HUES6 (cell line): ENCODE measurements at regions not wholly inside any gene's neighbourhood (a gene's known extent, or its start where the extent isn't known, plus 50 kb on each side); places are given as distances from the start of the nearest gene placed in this dataset.
"Not testable (repeated sequence)": the region's sequence is repeated elsewhere in the genome, so short reads cannot be mapped to it uniquely, and the experiment has no call there.

Experiments used
- H3K27ac ChIP-seq: 2 replicates; pipeline ENCODE4 v1.7.0; 2013; ENCODE audit warnings: low read depth, mild to moderate bottlenecking, low read length, inconsistent platforms
- H3K27me3 ChIP-seq: 2 replicates; pipeline ENCODE4 v1.6.1; 2013; ENCODE audit warnings: low read length; ENCODE audit not compliant: control insufficient read depth, insufficient read depth
- H3K36me3 ChIP-seq: 2 replicates; pipeline ENCODE4 v1.6.1; 2013; ENCODE audit warnings: low read length; ENCODE audit not compliant: control insufficient read depth, insufficient read depth
- H3K4me1 ChIP-seq: 2 replicates; pipeline ENCODE4 v1.6.1; 2013; ENCODE audit warnings: low read length; ENCODE audit not compliant: control insufficient read depth, insufficient read depth
- H3K4me3 ChIP-seq: 2 replicates; pipeline ENCODE4 v1.5.1; 2013; ENCODE audit warnings: low read depth, low read length
- H3K9ac ChIP-seq: one replicate; pipeline ENCODE4 v1.6.1; 2013; ENCODE audit warnings: mild to moderate bottlenecking, low read length
- H3K9me3 ChIP-seq: 2 replicates; pipeline ENCODE4 v1.6.1; 2013; ENCODE audit warnings: low read depth, low read length; ENCODE audit not compliant: control insufficient read depth, insufficient read depth

DNA sequence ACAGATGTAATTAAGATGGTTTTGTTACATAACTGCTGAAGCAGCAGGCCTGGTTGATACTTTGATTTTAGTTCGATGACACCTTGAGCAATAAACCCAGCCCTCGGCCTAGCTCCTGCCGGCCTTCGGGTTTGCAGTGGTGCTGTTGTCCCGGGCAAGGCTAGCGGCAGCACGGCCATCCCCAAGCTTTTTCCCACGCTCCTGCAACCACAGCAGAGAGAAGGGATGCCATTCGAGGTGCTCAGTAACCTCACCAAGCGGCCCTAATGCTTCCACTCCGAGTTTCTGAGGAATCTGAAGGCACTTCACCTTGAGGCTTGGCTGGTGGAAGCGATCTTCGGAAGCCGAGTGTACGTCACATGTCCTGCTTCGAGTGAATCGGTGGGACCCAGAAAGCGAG is 182.1 kb downstream of the NAF1 start:
- Histone ChIP-seq H3K27ac (no peak overlapping the region), H3K4me3 (no peak overlapping the region), H3K36me3 (no peaks in the 10 kb centered on the region), H3K9me3 (no peaks in the 10 kb centered on the region), H3K27me3 (no peaks in the 10 kb centered on the region), H3K9ac (no peak overlapping the region), H3K4me1 (0 out of 2 replicates have a peak, but pooled peaks cover 3% of the 10 kb centered on the region)

DNA sequence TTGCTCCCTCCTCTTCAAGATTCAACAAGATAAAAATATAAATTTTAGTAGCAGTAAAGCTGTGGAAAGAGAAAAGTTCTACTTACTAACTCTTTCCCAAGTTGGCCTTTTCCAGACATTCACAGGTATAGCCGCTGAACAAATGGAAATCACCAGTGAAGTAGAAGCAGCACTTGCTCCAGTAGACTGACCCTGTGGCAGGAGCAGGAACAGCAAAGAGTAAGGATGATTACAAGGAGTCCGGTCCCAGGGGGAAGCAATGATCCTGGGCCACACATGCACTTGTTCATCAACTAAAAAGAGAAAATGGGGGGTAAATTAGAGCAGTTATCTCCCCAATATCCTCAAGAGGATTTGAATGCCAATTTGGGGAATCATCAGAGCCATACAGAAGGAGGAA is 184.9 kb downstream of the NAF1 start:
- no peak overlapping the region for H3K27ac ChIP-seq
- H3K9ac ChIP-seq: no peak overlapping the region
- H3K27me3 ChIP-seq: no peaks in the 10 kb centered on the region
- H3K4me1 ChIP-seq: 0 out of 2 replicates have a peak, but pooled peaks cover 3% of the 10 kb centered on the region
- H3K9me3 ChIP-seq: no peaks in the 10 kb centered on the region
- H3K4me3 ChIP-seq: no peak overlapping the region
- no peaks in the 10 kb centered on the region for H3K36me3 ChIP-seq

DNA sequence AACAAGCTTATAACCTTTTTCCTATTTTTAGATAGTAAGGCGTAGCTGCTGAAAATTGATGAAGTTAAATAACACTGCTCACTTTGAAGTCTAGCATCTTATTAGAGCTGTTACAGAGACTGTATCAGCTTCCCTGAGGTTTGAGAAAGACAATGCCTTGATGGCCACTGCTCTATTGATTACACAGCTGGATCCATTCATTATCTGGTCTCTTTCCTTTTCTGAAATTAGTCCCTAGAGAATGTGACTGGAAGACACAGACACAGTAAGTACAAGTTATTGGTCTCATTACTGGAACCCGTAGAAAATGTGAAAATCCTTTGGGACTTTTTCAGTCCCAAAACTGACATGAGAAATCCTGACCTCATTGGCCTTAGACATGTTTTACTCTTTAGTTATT is 188.3 kb downstream of the NAF1 start:
- Histone ChIP-seq H3K9me3 (no peaks in the 10 kb centered on the region), H3K27me3 (no peaks in the 10 kb centered on the region), H3K4me3 (no peak overlapping the region), H3K36me3 (no peaks in the 10 kb centered on the region), H3K9ac (no peak overlapping the region), H3K27ac (no peak overlapping the region), H3K4me1 (0 out of 2 replicates have a peak, but pooled peaks cover under 1% of the 10 kb centered on the region)

- Histone ChIP-seq H3K27me3 (no peaks in the 10 kb centered on the region), H3K9me3 (no peaks in the 10 kb centered on the region), H3K4me3 (no peak overlapping the region), H3K9ac (no peak overlapping the region), H3K27ac (no peak overlapping the region), H3K4me1 (peaks cover 6% of the 10 kb centered on the region), H3K36me3 (no peaks in the 10 kb centered on the region)
These were observed 188.9 kb downstream of the NAF1 start for GRCh38 chr4:162977788-162978187.

DNA sequence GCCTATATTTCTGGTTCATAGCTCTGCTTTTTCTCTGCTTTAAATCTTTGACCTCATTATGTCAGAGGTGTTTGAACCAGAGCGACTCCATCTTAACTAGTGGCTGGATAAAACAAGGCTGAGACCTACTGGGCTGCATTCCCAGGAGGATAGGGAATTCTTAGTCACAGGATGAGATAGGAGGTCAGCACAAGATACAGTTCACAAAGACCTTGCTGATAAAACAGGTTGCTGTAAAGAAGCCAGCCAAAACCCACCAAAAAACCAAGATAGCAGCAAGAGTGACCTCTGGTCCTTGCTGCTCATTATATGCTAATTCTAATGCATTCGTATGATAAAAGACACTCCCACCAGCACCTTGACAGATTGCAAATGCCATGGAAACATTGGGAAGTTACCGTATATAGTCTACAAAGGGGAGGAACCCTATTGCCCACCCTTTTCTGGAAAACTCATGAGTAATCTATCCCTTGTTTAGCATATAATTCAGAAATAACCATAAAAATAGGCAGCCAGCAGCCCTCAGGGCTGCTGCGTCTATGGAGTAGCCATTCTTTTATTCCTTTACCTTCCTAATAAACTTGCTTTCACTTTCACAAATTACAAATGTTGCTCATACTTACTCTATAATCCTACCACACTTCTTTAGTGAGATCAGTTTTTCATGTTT is 193.9 kb downstream of the NAF1 start:
- no peak overlapping the region for H3K9ac ChIP-seq
- no peaks in the 10 kb centered on the region for H3K9me3 ChIP-seq
- no peak overlapping the region for H3K4me3 ChIP-seq
- H3K27ac ChIP-seq: no peak overlapping the region
- no peaks in the 10 kb centered on the region for H3K36me3 ChIP-seq
- H3K27me3 ChIP-seq: no peaks in the 10 kb centered on the region
- H3K4me1 ChIP-seq: peaks cover 14% of the 10 kb centered on the region

DNA sequence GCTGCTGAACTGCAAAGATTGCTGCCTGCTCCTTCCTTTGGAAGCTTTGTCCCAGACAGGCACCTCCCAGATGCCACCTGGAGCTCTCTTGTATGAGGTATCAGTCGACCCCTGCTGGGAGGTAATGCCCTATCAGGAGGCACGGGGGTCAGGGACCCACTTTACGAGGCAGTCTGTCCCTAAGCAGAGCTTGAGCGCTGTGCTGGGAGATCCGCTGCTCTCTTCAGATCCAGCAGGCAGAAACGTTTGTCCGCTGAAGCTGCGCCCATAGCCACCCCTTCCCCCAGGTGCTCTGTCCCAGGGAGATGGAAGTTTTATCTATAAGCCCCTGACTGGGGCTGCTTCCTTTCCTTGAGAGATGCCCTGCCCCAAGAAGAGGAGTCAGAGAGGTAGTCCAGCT is 197.5 kb downstream of the NAF1 start:
- no peak overlapping the region for H3K9ac ChIP-seq
- no peak overlapping the region for H3K27ac ChIP-seq
- H3K36me3 ChIP-seq: no peaks in the 10 kb centered on the region
- no peak overlapping the region for H3K4me3 ChIP-seq
- H3K27me3 ChIP-seq: no peaks in the 10 kb centered on the region
- peaks cover 14% of the 10 kb centered on the region for H3K4me1 ChIP-seq
- H3K9me3 ChIP-seq: no peaks in the 10 kb centered on the region; the same call in 1 of the 2 replicates

DNA sequence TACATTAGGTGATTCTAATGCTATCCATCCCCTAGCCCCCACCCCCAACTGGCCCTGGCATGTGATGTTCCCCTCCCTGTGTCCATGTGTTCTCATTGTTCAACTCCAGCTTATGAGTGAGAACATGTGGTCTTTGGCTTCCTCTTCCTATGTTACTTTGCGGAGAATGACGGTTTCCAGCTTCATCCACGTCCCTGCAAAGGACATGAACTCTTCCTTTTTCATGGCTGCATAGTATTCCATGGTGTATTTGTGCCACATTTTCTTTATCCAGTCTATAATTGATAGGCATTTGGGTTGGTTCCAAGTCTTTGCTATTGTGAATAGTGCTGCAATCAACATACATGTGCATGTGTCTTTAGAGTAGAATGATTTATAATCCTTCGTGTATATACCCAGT is 200.7 kb downstream of the NAF1 start:
- H3K4me1 ChIP-seq, H3K4me3 ChIP-seq, H3K9me3 ChIP-seq, H3K36me3 ChIP-seq, H3K27ac ChIP-seq, H3K9ac ChIP-seq, H3K27me3 ChIP-seq: not testable (repeated sequence)

DNA sequence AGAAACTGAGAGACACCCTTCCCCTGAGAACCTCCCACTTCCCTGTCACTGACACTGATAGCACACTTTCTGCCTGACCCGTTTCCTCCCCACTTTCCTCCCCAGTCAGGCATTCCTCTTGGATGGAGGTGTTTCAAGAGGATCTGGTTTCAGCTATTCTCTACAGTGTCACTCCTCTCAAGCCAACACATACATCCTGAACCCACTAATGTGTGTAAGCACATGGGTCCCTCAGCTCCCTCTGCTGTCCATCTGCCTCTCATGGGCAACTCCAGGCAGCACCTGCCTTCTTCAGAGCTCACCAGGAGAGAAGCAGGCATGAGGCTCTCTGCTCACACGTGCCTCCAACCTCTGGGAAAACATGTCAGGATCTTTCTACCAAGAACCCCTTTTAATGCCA is 207.6 kb downstream of the NAF1 start:
- H3K27ac ChIP-seq: no peak overlapping the region
- H3K27me3 ChIP-seq: no peaks in the 10 kb centered on the region
- peaks cover 3% of the 10 kb centered on the region; the same call in 1 of the 2 replicates for H3K4me1 ChIP-seq
- no peak overlapping the region for H3K9ac ChIP-seq
- H3K9me3 ChIP-seq: no peaks in the 10 kb centered on the region
- no peak overlapping the region for H3K4me3 ChIP-seq
- no peaks in the 10 kb centered on the region for H3K36me3 ChIP-seq

DNA sequence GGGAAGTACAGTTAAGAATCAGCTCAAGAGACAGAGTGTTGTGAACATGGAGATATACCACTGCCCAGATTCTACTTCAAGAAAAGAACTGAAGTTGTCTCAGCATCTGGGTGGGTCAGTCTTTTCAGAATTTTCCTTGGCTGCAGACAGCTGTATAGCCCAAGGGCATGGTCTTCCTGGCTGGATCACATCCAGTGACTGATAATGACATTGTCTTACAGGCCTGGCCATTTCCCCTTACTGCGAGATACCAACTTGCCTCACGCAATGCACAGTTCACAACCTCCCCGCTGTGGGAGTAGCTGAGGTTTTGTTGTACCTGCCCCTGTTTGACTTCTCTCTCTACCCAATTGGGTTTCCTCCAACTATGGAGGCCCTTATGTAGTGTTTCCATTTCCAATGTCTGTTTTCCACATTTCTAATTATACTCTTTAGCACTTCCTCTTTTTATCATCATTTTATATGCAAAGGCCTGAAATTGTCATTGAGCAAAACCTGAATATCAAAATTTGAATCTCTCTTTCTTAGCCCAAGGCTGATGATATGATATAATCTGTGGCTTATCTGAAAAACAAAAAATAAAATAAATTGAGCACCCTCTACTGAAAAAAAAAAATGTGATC is 209.1 kb downstream of the NAF1 start:
- H3K36me3 ChIP-seq: no peaks in the 10 kb centered on the region
- no peak overlapping the region for H3K9ac ChIP-seq
- H3K27me3 ChIP-seq: no peaks in the 10 kb centered on the region
- H3K27ac ChIP-seq: no peak overlapping the region
- H3K4me3 ChIP-seq: no peak overlapping the region
- peaks cover 5% of the 10 kb centered on the region for H3K4me1 ChIP-seq
- H3K9me3 ChIP-seq: no peaks in the 10 kb centered on the region

DNA sequence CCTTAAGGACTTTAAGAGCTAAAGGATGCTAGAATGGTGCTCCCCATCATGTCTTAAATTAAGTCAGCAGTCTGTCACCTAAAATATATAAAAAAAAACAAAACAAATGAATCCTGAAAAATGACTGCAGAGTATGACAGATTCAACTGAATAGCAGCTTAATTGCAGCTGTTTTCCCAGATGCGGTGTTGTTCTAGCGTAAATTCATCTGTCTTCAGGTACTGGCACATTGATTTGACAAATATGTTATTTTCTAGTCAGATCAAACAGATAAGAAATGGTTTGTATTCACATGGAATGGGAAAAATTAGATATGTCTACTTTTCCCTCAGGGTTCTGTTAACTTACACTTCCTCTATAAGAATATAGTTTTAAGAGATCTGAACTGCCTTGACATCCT is 211.7 kb downstream of the NAF1 start:
- peaks cover 9% of the 10 kb centered on the region for H3K4me1 ChIP-seq
- no peak overlapping the region for H3K4me3 ChIP-seq
- no peaks in the 10 kb centered on the region for H3K27me3 ChIP-seq
- H3K9me3 ChIP-seq: no peaks in the 10 kb centered on the region
- no peak overlapping the region for H3K27ac ChIP-seq
- H3K36me3 ChIP-seq: no peaks in the 10 kb centered on the region
- H3K9ac ChIP-seq: no peak overlapping the region

DNA sequence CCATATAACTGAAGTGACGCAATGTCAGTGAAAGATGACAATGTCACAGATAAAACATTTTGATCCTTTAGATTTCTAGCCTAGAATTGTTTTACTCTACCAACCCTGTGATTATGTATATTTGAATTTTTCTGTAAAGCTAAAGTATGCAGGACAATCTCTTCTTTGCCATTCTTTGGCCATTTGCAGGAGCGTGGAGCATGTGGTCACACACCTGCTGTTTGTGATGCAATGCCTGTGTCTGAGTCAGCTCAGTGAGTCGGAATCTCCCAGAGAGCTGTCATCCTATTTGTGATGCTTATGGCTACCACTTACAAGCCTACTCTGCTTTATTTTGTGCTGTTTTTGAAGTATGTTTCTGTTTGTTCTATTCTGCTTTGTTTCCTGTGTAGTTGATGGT is 214.5 kb downstream of the NAF1 start:
- Histone ChIP-seq H3K27ac (peak overlapping the region; percentile 36; the same call in 1 of the 2 replicates), H3K36me3 (no peaks in the 10 kb centered on the region), H3K9ac (no peak overlapping the region)

More for the DNA sequence above, 214.5 kb downstream of the NAF1 start:
- H3K4me3 ChIP-seq: no peak overlapping the region
- H3K4me1 ChIP-seq: peaks cover 6% of the 10 kb centered on the region
- no peaks in the 10 kb centered on the region for H3K27me3 ChIP-seq
- H3K9me3 ChIP-seq: no peaks in the 10 kb centered on the region
